SK-N-SH (cell line): ENCODE measurements at regions not wholly inside any gene's neighbourhood (a gene's known extent, or its start where the extent isn't known, plus 50 kb on each side); places are given as distances from the start of the nearest gene placed in this dataset.
"Not testable (repeated sequence)": the region's sequence is repeated elsewhere in the genome, so short reads cannot be mapped to it uniquely, and the experiment has no call there.

Experiments used
- EP300 ChIP-seq, 2 experiments: IDR thresholded peaks; 2 replicates each; pipeline versions ENCODE4 v1.4.0 to v1.6.1; 2012; ENCODE audit warnings: borderline replicate concordance in 1 of 2, low read depth in 1 of 2, low read length in 1 of 2
- TF ChIP-seq, protein P1 (sequence below): fragments of 150-350 bp; IDR thresholded peaks from 2 replicates; pipeline ENCODE4 v1.6.1; 2017; ENCODE audit warnings: antibody characterized with exemption, low read length, low read depth, borderline replicate concordance

DNA sequence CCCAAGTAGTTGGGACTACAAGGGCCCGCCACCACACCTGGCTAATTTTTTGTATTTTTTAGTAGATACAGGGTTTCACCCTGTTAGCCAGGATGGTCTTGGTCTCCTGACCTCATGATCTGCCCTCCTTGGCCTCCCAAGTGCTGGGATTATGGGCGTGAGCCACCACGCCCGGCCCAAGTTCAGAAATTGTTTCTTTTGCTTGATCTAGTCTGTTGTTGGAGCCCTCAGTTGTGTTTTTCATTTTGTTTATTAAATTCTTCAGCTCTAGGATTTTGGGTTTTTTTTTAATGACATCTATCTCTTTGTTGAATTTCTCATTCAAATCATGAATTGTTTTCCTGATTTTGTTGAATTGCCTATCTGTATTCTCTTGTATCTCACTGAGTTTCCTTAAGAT, 80.8 kb downstream of the BUB3 start:
- TF ChIP-seq, protein P1, sequence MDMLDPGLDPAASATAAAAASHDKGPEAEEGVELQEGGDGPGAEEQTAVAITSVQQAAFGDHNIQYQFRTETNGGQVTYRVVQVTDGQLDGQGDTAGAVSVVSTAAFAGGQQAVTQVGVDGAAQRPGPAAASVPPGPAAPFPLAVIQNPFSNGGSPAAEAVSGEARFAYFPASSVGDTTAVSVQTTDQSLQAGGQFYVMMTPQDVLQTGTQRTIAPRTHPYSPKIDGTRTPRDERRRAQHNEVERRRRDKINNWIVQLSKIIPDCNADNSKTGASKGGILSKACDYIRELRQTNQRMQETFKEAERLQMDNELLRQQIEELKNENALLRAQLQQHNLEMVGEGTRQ, result not testable (repeated sequence)
- not testable (repeated sequence) for TF ChIP-seq EP300 (IDR thresholded peaks at IDR 0.05; ENCODE audit: borderline replicate concordance in 1 of 2, low read depth in 1 of 2, low read length in 1 of 2)
